GM12891 (cell line): ENCODE measurements at regions not wholly inside any gene's neighbourhood (a gene's known extent, or its start where the extent isn't known, plus 50 kb on each side); places are given as distances from the start of the nearest gene placed in this dataset.

Source experiments
- DNase-seq: peaks from one replicate; pipeline ENCODE4 v3.0.0; 2011; ENCODE audit warnings: low spot score; ENCODE audit not compliant: insufficient read length
- FAIRE-seq: peaks from 2 replicates; lab custom pipeline; 2011; peaks lifted over from hg19 to GRCh38; lab: Jason Lieb, UNC
- PAX5 ChIP-seq: IDR thresholded peaks from 2 replicates; pipeline ENCODE4 v1.6.1; 2011; ENCODE audit warnings: low read length, moderate library complexity, mild to moderate bottlenecking; ENCODE audit not compliant: insufficient read depth, severe bottlenecking
- POLR2A ChIP-seq: IDR thresholded peaks from 2 replicates; pipeline ENCODE4 v1.6.1; 2011; ENCODE audit warnings: low read depth, low read length, control low read depth
- POLR2AphosphoS5 ChIP-seq: IDR thresholded peaks from 2 replicates; pipeline ENCODE4 v1.6.1; 2011; ENCODE audit warnings: low read depth, low read length, control low read depth
- POU2F2 ChIP-seq: IDR thresholded peaks from 2 replicates; pipeline ENCODE4 v1.6.1; 2011; ENCODE audit warnings: low read depth, mild to moderate bottlenecking, control low read depth, low read length, moderate library complexity
- SPI1 ChIP-seq: IDR thresholded peaks from 2 replicates; pipeline ENCODE4 v1.6.1; 2011; ENCODE audit warnings: low read depth, low read length, control low read depth
- TAF1 ChIP-seq: IDR thresholded peaks from 2 replicates; pipeline ENCODE4 v1.6.1; 2011; ENCODE audit warnings: low read depth, low read length, control low read depth

DNA sequence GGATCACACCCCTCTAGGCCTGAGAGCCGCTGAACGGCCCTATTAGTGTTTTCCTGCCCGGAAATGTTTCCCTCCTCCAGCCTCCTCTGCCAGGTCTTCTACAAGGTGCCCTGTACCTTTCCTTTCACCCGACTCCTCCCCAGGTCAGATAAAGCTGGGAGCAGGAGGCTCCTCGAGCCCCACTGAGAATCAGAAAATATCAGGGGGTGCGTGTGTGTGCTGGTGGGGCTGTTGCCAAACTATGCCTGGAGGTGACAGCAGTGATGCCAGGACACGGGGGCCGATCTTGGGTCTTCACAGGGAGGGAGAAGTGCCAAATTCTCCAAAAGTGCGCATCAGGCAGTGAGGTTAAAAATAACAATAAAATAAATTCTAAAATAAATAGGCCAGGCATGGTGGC, 222.8 kb upstream of the RREB1 start:
- FAIRE-seq (no peak), DNase-seq (no peak)
- TF ChIP-seq TAF1 (no peak), POLR2AphosphoS5 (no peak), POLR2A (no peak), PAX5 (no peak)

- no peak for TF ChIP-seq POLR2AphosphoS5
- TF ChIP-seq POLR2A, result no peak
- no peak for TF ChIP-seq POU2F2
- TF ChIP-seq PAX5, result no peak
- no peak for TF ChIP-seq SPI1
- TF ChIP-seq TAF1, result no peak
- DNase-seq, result no peak
- FAIRE-seq, result no peak
These were observed 222.1 kb upstream of the RREB1 start for GRCh38 chr6:6885521-6886170.

GRCh38 chr6:6886171-6886885, 221.4 kb upstream of the RREB1 start:
- DNase-seq (no peak), FAIRE-seq (no peak)
- no peak for TF ChIP-seq POLR2AphosphoS5
- TF ChIP-seq SPI1, result no peak
- TF ChIP-seq TAF1, result no peak
- no peak for TF ChIP-seq PAX5
- no peak for TF ChIP-seq POLR2A
- no peak for TF ChIP-seq POU2F2

- DNase-seq, result no peak
- no peak for FAIRE-seq
- TF ChIP-seq TAF1, result no peak
- no peak for TF ChIP-seq SPI1
- no peak for TF ChIP-seq POLR2AphosphoS5
- TF ChIP-seq POLR2A, result no peak
These were observed 220.9 kb upstream of the RREB1 start for GRCh38 chr6:6886886-6887285.

DNA sequence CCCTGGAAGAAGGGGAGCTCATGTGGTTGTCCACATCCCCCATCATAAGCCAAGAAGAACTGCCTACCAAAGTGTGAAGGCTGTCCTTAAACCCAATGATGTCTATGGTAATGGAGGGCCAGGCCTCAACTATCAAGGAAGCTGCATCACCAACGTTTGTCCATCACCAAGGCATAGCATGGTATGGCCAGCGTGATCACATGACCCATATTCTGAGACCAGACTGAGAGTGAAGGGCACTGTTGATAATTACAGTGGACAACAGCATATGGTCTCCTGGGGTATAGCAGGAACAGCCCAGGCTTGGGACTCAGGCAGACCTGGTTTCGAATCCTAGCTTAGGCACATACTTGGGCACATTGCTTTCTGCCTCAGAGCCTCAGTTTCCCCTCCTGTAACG, 218.2 kb upstream of the RREB1 start:
- no peak for FAIRE-seq
- DNase-seq, result no peak
- TF ChIP-seq POLR2AphosphoS5 (no peak), POLR2A (no peak), TAF1 (no peak), PAX5 (no peak), POU2F2 (no peak), SPI1 (no peak)

DNA sequence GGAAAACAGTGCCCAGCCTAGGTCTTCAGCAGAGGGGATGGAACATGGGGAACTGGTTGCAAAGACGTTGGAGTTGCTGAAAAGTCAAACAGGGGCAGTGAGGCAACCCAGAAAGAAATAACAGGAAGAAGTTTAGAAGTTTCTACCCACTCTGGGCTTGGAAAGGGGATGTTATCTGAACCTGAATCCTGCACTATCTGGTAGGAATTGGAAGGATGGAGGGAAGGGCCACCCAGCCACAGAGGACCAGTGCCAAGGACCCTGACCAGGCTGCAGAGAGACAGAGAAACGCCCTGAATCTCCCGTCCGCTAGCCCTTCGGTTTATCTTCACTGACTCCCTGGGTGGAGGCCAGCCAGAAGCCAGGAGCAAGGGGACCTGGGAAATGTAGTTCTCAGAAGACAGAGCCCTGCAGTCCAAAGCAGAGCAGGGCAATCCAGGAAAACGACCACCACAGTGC, 217.3 kb upstream of the RREB1 start:
- DNase-seq, result no peak
- TF ChIP-seq TAF1 (no peak), POLR2AphosphoS5 (no peak), SPI1 (no peak), POLR2A (no peak), PAX5 (no peak), POU2F2 (no peak)
- FAIRE-seq, result no peak

DNA sequence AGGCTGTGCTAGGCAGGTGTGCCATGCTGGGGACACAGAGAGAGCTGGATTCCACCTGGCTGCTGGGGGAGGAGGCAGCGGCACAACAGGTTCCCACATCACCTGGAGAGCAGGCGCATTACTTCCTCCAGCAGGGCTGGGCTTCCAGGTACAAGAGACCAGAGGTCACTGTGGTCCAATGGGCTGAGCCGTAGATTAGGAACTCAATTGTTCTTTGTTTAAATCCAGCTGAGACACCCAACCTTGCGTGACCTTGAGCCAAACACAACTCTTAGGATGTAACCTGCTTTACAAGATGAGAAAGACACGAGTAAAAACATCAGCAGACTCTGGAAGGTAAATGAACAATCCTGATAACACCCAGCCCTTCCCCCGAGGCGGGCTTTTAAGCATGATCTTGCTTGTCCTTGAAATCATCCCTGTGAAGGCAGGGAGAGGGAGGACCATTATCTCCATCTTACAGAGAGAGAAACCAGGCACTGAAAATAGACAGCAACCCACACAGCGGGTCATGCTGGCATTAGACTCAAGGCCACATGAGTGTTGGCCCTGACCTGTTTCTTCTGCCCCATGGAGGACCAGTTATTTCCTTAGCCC, 216.5 kb upstream of the RREB1 start:
- no peak for FAIRE-seq

DNA sequence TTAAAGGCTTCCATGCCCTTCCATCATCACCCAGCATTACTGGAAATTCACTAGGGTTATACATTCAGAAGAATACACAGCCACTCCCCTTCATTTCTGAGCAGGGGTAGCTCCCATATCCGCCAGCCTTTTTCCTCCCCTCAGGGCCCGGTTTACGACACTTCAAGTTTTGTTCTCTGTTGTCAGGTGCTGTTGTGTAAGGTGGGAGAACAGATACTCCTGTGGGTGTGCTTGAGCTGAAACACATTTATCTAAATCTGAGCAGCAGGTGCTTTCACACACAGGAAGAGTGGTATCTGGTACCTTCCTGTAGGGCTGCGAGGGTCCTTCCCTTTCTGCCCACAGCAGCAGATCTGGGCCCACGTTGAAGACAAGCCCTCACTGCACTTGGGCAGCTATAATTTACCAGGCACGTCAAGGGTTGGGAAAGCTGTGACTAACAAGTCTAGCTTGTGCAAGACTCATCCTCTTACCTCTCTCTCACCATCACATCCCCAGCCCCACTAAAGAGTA, 215.8 kb upstream of the RREB1 start:
- no peak for TF ChIP-seq POLR2AphosphoS5
- TF ChIP-seq SPI1, result no peak
- TF ChIP-seq POU2F2, result no peak
- no peak for TF ChIP-seq POLR2A
- TF ChIP-seq PAX5, result no peak
- no peak for TF ChIP-seq TAF1
- FAIRE-seq (peak; percentile 55), DNase-seq (no peak)

More for the DNA sequence above, 216.5 kb upstream of the RREB1 start:
- DNase-seq, result no peak
- TF ChIP-seq POLR2A (no peak), SPI1 (no peak), POLR2AphosphoS5 (no peak)

- no peak for TF ChIP-seq TAF1
- TF ChIP-seq SPI1, result no peak
- TF ChIP-seq POLR2AphosphoS5, result no peak
- TF ChIP-seq POLR2A, result no peak
- TF ChIP-seq POU2F2, result no peak
- no peak for TF ChIP-seq PAX5
- no peak for DNase-seq
- FAIRE-seq, result no peak
These were observed 214.8 kb upstream of the RREB1 start for GRCh38 chr6:6892744-6893583.
